GM12873 (cell line): ENCODE measurements at regions not wholly inside any gene's neighbourhood (a gene's known extent, or its start where the extent isn't known, plus 50 kb on each side); places are given as distances from the start of the nearest gene placed in this dataset.

Experiments
- TF ChIP-seq, protein P1 (sequence below): IDR thresholded peaks from 2 replicates; pipeline ENCODE4 v1.5.1; 2012; ENCODE audit warnings: low read depth, mild to moderate bottlenecking, moderate library complexity, low read length, control low read depth; ENCODE audit not compliant: insufficient read depth; ENCODE audit errors: missing control alignments

GRCh38 chr12:38102197-38102596 lies 214.4 kb upstream of the ALG10B start:
- TF ChIP-seq, protein P1, sequence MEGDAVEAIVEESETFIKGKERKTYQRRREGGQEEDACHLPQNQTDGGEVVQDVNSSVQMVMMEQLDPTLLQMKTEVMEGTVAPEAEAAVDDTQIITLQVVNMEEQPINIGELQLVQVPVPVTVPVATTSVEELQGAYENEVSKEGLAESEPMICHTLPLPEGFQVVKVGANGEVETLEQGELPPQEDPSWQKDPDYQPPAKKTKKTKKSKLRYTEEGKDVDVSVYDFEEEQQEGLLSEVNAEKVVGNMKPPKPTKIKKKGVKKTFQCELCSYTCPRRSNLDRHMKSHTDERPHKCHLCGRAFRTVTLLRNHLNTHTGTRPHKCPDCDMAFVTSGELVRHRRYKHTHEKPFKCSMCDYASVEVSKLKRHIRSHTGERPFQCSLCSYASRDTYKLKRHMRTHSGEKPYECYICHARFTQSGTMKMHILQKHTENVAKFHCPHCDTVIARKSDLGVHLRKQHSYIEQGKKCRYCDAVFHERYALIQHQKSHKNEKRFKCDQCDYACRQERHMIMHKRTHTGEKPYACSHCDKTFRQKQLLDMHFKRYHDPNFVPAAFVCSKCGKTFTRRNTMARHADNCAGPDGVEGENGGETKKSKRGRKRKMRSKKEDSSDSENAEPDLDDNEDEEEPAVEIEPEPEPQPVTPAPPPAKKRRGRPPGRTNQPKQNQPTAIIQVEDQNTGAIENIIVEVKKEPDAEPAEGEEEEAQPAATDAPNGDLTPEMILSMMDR = no peak

DNA sequence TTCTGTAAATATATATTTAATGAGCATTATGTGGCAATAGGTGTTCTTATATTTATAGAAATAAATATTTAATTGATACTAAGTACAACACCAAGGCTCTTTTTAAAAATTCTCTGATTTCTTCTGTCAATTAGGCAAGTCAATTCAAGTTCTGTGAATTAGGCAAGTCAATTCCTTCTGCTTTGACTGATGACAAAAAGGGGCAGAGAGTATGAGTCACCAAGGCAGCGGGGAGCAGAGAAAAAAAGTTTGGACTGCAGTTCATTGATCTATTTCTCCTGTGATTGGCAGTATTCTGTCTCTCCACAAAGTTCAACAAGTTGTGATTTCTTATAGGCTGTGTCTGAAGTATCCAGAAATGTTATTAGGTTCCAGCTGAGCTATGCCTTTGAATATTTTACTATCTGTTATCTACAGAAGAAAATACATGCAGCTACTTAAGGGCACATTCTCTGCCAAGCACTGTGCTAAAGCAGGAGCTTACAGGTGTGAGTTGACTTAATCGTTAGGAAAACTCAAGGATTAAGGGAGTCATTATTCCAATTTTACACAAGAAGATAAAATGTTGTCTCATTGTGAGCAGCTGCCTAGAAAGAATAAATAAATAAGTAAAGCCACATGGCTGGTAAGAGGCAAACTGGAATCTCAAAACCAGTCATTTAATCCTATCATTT lies 206.4 kb upstream of the ALG10B start:
- TF ChIP-seq, protein P1 = no peak

DNA sequence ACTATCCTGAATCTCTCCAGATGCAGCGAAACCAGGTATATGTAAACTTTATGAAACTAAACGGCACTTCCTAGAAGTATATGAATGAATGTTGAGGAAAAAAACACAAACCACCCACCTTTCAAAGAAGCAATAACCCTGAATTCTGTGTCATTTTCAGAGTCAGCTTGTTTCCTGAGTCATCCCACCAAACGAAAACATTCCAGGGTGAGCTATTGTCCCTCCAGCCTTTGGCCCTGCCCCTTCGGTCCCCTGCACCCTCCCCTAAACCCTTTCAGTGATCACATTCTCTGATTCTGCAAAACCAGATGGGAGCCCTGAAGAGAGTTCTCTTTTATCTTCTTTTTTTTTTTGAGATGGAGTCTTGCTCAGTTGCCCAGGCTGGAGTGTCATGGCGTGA lies 202.6 kb upstream of the ALG10B start:
- TF ChIP-seq, protein P1 = no peak

- TF ChIP-seq, protein P1 = no peak
Measured at GRCh38 chr12:38116968-38117367, 199.6 kb upstream of the ALG10B start.

DNA sequence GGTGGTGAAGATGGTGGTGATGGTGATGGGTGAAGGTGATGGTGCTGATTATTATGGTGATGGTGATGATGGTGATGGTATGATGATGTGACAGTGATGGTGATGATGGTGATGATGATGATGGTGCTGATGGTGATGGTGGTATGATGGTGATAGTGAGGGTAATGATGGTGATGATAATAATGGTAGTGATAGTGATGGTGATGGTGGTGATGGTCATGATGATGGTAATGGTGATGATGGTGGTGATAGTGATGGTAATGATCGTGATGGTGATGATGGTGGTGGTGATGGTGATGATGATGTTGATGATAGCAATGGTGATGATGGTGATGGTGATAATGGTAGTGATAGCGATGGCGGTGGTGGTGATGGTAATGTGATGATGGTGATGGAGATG lies 197.9 kb upstream of the ALG10B start:
- TF ChIP-seq, protein P1 = no peak

GRCh38 chr12:38120438-38120837 lies 196.1 kb upstream of the ALG10B start:
- TF ChIP-seq, protein P1 = no peak

GRCh38 chr12:38123566-38124246 lies 192.9 kb upstream of the ALG10B start:
- TF ChIP-seq, protein P1 = no peak
